ENCODE measurements at regions not wholly inside any gene's neighbourhood (a gene's known extent, or its start where the extent isn't known, plus 50 kb on each side); places are given as distances from the start of the nearest gene placed in this dataset.

- no peaks in the 10 kb centered on the region for H3F3A ChIP-seq (ENCODE audit: insufficient read depth, low read length, poor library complexity, severe bottlenecking)
- no peaks in the 10 kb centered on the region for H3K27me3 ChIP-seq (ENCODE audit: insufficient read depth, low read depth, low read length)
- H3K36me3 ChIP-seq (ENCODE audit: insufficient read depth, low read length), result no peaks in the 10 kb centered on the region
- H3K9ac ChIP-seq (ENCODE audit: low read length), result no peak overlapping the region
- H3K4me3 ChIP-seq (ENCODE audit: low read length), result no peak overlapping the region
- H3K9me3 ChIP-seq (ENCODE audit: low read length), result no peaks in the 10 kb centered on the region
- H2AFZ ChIP-seq (ENCODE audit: low read depth, low read length), result no peak overlapping the region
- no peak overlapping the region for H3K27ac ChIP-seq (ENCODE audit: low read length)
- no peaks in the 10 kb centered on the region for H3K79me2 ChIP-seq (replicated peaks; ENCODE audit: insufficient read depth, low read length)
- H4K20me1 ChIP-seq (ENCODE audit: insufficient read depth), result no peaks in the 10 kb centered on the region
- TF ChIP-seq RAD21 (conservative IDR thresholded peaks at IDR 0.05), result no peak
- TF ChIP-seq, protein P1, sequence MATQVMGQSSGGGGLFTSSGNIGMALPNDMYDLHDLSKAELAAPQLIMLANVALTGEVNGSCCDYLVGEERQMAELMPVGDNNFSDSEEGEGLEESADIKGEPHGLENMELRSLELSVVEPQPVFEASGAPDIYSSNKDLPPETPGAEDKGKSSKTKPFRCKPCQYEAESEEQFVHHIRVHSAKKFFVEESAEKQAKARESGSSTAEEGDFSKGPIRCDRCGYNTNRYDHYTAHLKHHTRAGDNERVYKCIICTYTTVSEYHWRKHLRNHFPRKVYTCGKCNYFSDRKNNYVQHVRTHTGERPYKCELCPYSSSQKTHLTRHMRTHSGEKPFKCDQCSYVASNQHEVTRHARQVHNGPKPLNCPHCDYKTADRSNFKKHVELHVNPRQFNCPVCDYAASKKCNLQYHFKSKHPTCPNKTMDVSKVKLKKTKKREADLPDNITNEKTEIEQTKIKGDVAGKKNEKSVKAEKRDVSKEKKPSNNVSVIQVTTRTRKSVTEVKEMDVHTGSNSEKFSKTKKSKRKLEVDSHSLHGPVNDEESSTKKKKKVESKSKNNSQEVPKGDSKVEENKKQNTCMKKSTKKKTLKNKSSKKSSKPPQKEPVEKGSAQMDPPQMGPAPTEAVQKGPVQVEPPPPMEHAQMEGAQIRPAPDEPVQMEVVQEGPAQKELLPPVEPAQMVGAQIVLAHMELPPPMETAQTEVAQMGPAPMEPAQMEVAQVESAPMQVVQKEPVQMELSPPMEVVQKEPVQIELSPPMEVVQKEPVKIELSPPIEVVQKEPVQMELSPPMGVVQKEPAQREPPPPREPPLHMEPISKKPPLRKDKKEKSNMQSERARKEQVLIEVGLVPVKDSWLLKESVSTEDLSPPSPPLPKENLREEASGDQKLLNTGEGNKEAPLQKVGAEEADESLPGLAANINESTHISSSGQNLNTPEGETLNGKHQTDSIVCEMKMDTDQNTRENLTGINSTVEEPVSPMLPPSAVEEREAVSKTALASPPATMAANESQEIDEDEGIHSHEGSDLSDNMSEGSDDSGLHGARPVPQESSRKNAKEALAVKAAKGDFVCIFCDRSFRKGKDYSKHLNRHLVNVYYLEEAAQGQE (IDR thresholded peaks at IDR 0.05; ENCODE audit: borderline replicate concordance), result no peak
- no peak for TF ChIP-seq SMC3 (conservative IDR thresholded peaks at IDR 0.05; ENCODE audit: poor library complexity)
- no peak for TF ChIP-seq TAF1 (IDR thresholded peaks at IDR 0.05; ENCODE audit: low read depth)
- no peak for TF ChIP-seq EZH2 (IDR thresholded peaks at IDR 0.05; ENCODE audit: borderline replicate concordance, insufficient read depth, low read length, poor library complexity, severe bottlenecking)
- no peak for TF ChIP-seq POLR2AphosphoS5 (IDR thresholded peaks at IDR 0.05)
- TF ChIP-seq EP300 (conservative IDR thresholded peaks at IDR 0.05; ENCODE audit: poor library complexity, severe bottlenecking), result no peak
- no peak for TF ChIP-seq MXI1 (conservative IDR thresholded peaks at IDR 0.05; ENCODE audit: poor library complexity, severe bottlenecking)
- TF ChIP-seq, protein P2, sequence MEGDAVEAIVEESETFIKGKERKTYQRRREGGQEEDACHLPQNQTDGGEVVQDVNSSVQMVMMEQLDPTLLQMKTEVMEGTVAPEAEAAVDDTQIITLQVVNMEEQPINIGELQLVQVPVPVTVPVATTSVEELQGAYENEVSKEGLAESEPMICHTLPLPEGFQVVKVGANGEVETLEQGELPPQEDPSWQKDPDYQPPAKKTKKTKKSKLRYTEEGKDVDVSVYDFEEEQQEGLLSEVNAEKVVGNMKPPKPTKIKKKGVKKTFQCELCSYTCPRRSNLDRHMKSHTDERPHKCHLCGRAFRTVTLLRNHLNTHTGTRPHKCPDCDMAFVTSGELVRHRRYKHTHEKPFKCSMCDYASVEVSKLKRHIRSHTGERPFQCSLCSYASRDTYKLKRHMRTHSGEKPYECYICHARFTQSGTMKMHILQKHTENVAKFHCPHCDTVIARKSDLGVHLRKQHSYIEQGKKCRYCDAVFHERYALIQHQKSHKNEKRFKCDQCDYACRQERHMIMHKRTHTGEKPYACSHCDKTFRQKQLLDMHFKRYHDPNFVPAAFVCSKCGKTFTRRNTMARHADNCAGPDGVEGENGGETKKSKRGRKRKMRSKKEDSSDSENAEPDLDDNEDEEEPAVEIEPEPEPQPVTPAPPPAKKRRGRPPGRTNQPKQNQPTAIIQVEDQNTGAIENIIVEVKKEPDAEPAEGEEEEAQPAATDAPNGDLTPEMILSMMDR (IDR thresholded peaks at IDR 0.05; ENCODE audit: poor library complexity, severe bottlenecking), result no peak
- no peak overlapping the region for H3K4me2 ChIP-seq (ENCODE audit: low read length)
- H3K9me2 ChIP-seq (ENCODE audit: insufficient read depth, low read length), result no peaks in the 10 kb centered on the region
Observed at GRCh38 chr6:141664744-141665143, 468.0 kb upstream of the GJE1 start.

DNA sequence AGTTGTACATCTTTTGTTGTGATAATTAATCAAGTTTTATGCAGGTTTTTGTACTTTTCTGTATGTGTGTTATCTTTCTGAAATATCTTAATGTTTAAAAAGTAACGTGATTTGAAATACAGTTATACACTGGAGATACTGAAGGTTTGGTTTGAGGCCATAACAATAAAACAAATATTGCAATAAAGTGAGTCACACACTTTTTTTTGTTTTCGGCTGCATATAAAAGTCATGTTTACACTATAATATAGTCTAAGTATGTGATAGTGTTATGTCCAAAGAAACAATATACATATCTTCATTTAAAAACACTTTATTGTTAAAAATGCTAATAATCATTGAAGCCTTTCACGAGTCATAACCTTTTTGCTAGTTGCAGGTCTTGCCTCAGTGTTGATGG, 473.1 kb upstream of the GJE1 start:
- Histone ChIP-seq H2AFZ (ENCODE audit: low read depth, low read length) (no peak overlapping the region), H3K9me2 (ENCODE audit: insufficient read depth, low read length) (no peaks in the 10 kb centered on the region), H3K4me3 (ENCODE audit: low read length) (no peak overlapping the region), H3K27ac (ENCODE audit: low read length) (no peak overlapping the region), H3F3A (ENCODE audit: insufficient read depth, low read length, poor library complexity, severe bottlenecking) (no peaks in the 10 kb centered on the region), H3K27me3 (ENCODE audit: insufficient read depth, low read depth, low read length) (no peaks in the 10 kb centered on the region), H3K36me3 (ENCODE audit: insufficient read depth, low read length) (no peaks in the 10 kb centered on the region), H3K4me2 (ENCODE audit: low read length) (no peak overlapping the region), H3K9ac (ENCODE audit: low read length) (no peak overlapping the region), H3K79me2 (replicated peaks; ENCODE audit: insufficient read depth, low read length) (no peaks in the 10 kb centered on the region), H4K20me1 (ENCODE audit: insufficient read depth) (no peaks in the 10 kb centered on the region), H3K9me3 (ENCODE audit: low read length) (no peaks in the 10 kb centered on the region)
- TF ChIP-seq, protein P1 (IDR thresholded peaks at IDR 0.05; ENCODE audit: borderline replicate concordance), result no peak
- TF ChIP-seq TAF1 (IDR thresholded peaks at IDR 0.05; ENCODE audit: low read depth) (no peak), EZH2 (IDR thresholded peaks at IDR 0.05; ENCODE audit: borderline replicate concordance, insufficient read depth, low read length, poor library complexity, severe bottlenecking) (no peak), RAD21 (conservative IDR thresholded peaks at IDR 0.05) (no peak), EP300 (conservative IDR thresholded peaks at IDR 0.05; ENCODE audit: poor library complexity, severe bottlenecking) (no peak), MXI1 (conservative IDR thresholded peaks at IDR 0.05; ENCODE audit: poor library complexity, severe bottlenecking) (no peak), POLR2AphosphoS5 (IDR thresholded peaks at IDR 0.05) (no peak), SMC3 (conservative IDR thresholded peaks at IDR 0.05; ENCODE audit: poor library complexity) (no peak)
- TF ChIP-seq, protein P2 (IDR thresholded peaks at IDR 0.05; ENCODE audit: poor library complexity, severe bottlenecking), result no peak

All from neural cell (in vitro differentiated cells).